ENCODE measurements at regions not wholly inside any gene's neighbourhood (a gene's known extent, or its start where the extent isn't known, plus 50 kb on each side); places are given as distances from the start of the nearest gene placed in this dataset.
"Not testable (repeated sequence)": the region's sequence is repeated elsewhere in the genome, so short reads cannot be mapped to it uniquely, and the experiment has no call there.

DNA sequence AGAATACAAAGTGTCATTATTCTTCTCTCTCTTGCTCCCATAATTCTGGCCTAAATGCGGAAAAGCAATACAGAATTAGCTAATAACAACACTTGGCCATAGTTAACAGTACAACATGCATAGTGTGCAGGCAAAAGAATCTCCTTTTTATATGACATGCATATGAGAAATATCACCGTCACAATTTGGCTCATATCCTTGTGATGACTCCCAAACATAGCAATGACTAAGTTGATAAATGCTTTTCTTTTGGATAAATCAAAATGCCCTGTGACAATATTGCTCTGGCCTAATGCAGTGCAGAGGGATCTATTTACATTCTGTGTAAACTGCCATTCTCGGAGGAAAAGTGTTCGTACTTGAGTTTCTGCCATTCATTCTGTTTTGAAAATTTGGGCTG is 121.9 kb upstream of the GHR start:
- H3K9ac ChIP-seq (ENCODE audit: low read depth, low read length): no peak overlapping the region
- H3K27me3 ChIP-seq (ENCODE audit: control insufficient read depth, insufficient read depth, low read length): no peaks in the 10 kb centered on the region
- no peaks in the 10 kb centered on the region for H3K4me1 ChIP-seq (ENCODE audit: control insufficient read depth, insufficient read depth, low read length)
- no peak overlapping the region for H3K4me3 ChIP-seq (ENCODE audit: low read depth, low read length)
- no peaks in the 10 kb centered on the region for H3K36me3 ChIP-seq (ENCODE audit: control insufficient read depth, insufficient read depth, low read length)
- H3K9me3 ChIP-seq (ENCODE audit: control insufficient read depth, insufficient read depth, low read length): no peaks in the 10 kb centered on the region

DNA sequence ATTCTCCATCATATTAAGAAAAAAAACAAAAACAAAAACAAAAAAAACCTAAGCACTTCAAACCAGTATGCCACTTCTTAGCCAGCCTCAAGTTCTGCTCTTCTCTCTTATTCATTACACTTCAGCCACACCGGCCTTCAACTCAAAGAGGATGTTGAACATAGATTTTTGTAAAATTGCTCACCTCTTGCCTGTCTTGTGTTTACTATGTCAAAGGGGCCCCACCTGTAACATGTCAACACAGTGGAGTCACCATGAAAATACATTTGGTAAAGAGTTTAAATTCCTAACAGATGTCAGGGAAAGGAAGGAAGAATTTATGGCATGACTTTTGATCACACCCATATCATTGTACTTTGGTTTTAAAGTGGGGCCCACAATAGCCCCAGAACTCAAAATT is 121.1 kb upstream of the GHR start:
- Histone ChIP-seq H3K4me1 (ENCODE audit: control insufficient read depth, insufficient read depth, low read length) (no peaks in the 10 kb centered on the region), H3K27me3 (ENCODE audit: control insufficient read depth, insufficient read depth, low read length) (no peaks in the 10 kb centered on the region), H3K9ac (ENCODE audit: low read depth, low read length) (no peak overlapping the region), H3K36me3 (ENCODE audit: control insufficient read depth, insufficient read depth, low read length) (no peaks in the 10 kb centered on the region), H3K9me3 (ENCODE audit: control insufficient read depth, insufficient read depth, low read length) (no peaks in the 10 kb centered on the region), H3K4me3 (ENCODE audit: low read depth, low read length) (no peak overlapping the region)

DNA sequence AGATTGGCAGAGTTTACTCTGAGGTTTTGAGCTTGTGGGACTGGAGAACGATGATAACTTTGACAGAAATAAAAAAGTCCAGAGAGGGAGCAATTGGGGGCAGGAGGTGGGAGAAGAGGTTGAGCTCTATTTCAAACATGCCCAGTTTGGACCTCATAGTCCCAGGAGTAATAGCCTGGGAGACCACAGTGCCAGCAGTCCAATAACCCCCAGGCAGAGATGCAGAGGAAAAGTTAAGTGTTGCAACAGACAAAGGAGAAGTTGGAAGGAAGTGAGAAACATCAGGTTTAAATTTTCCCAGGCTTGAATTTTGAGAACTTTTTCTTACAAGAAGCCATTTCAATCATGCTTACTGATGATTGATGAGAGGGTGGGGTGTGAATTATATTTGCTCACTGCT is 117.0 kb upstream of the GHR start:
- Histone ChIP-seq H3K4me3 (ENCODE audit: low read depth, low read length) (no peak overlapping the region), H3K9ac (ENCODE audit: low read depth, low read length) (no peak overlapping the region), H3K36me3 (ENCODE audit: control insufficient read depth, insufficient read depth, low read length) (no peaks in the 10 kb centered on the region), H3K4me1 (ENCODE audit: control insufficient read depth, insufficient read depth, low read length) (no peaks in the 10 kb centered on the region), H3K27me3 (ENCODE audit: control insufficient read depth, insufficient read depth, low read length) (no peaks in the 10 kb centered on the region), H3K9me3 (ENCODE audit: control insufficient read depth, insufficient read depth, low read length) (no peaks in the 10 kb centered on the region)

DNA sequence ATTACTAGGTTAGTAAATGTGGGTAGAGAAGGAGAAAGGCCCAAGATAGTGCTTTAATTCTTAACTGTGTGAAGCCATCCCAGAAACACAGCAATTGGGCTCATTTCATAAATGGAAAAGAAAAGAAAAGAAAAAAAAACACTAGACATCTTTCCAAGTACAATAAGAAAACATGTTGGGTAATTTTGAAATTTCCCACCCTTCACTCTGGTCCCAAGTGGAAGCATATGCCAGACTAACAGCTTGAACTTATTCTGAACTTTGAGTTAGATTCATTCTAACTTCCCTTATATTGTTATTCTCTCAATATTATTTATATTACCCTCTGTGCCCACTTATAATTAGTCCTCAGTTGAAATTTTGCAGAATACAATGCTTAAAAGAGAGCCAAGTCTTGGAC is 113.4 kb upstream of the GHR start:
- no peak overlapping the region for H3K9ac ChIP-seq (ENCODE audit: low read depth, low read length)
- no peak overlapping the region for H3K4me3 ChIP-seq (ENCODE audit: low read depth, low read length)
- no peaks in the 10 kb centered on the region for H3K9me3 ChIP-seq (ENCODE audit: control insufficient read depth, insufficient read depth, low read length)
- no peaks in the 10 kb centered on the region for H3K27me3 ChIP-seq (ENCODE audit: control insufficient read depth, insufficient read depth, low read length)
- no peaks in the 10 kb centered on the region for H3K4me1 ChIP-seq (ENCODE audit: control insufficient read depth, insufficient read depth, low read length)
- no peaks in the 10 kb centered on the region for H3K36me3 ChIP-seq (ENCODE audit: control insufficient read depth, insufficient read depth, low read length)

DNA sequence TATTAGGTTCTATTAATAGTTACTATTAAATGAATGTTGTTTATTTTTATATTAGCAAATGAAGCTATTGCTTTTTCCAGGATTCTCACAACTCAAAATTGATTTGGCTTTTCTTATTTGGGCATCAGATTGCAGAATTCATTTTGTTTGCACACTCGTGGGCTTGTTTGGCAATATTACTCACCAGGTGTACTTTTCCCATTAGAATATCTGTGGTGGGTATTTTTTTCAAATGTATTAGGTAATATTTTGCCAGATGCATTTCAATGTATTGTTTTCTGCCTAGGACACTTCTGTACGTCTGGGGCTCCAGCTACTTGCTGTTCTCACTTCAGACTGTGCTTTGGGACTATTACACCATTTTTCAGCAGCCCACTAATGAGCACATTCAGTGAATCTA is 108.0 kb upstream of the GHR start:
- no peak overlapping the region for H3K9ac ChIP-seq (ENCODE audit: low read depth, low read length)
- H3K27me3 ChIP-seq (ENCODE audit: control insufficient read depth, insufficient read depth, low read length): no peaks in the 10 kb centered on the region
- no peaks in the 10 kb centered on the region for H3K4me1 ChIP-seq (ENCODE audit: control insufficient read depth, insufficient read depth, low read length)
- H3K36me3 ChIP-seq (ENCODE audit: control insufficient read depth, insufficient read depth, low read length): no peaks in the 10 kb centered on the region
- no peak overlapping the region for H3K4me3 ChIP-seq (ENCODE audit: low read depth, low read length)
- H3K9me3 ChIP-seq (ENCODE audit: control insufficient read depth, insufficient read depth, low read length): peaks cover 7% of the 10 kb centered on the region

DNA sequence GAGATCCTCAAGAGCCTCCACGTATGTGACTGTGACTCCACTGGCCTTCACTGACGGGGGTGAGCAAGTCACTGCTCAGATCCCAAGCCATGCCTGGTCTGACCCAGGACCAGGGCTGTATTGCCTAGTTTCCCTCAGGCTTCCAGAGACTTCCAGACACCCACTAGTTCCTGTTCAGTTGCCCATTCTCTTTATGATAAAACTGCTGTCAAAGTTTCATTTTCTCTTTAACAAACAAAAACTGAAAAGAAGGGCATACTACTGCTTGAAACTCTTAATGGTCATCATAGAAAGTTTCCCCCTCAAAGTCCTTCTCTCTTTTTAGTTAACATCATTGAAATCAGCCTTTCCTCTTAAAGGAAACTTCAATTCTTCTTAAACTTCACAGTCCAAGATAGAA is 105.7 kb upstream of the GHR start:
- H3K4me3 ChIP-seq (ENCODE audit: low read depth, low read length): no peak overlapping the region
- peaks cover 7% of the 10 kb centered on the region for H3K9me3 ChIP-seq (ENCODE audit: control insufficient read depth, insufficient read depth, low read length)
- H3K36me3 ChIP-seq (ENCODE audit: control insufficient read depth, insufficient read depth, low read length): no peaks in the 10 kb centered on the region
- no peaks in the 10 kb centered on the region for H3K4me1 ChIP-seq (ENCODE audit: control insufficient read depth, insufficient read depth, low read length)
- H3K9ac ChIP-seq (ENCODE audit: low read depth, low read length): no peak overlapping the region
- no peaks in the 10 kb centered on the region for H3K27me3 ChIP-seq (ENCODE audit: control insufficient read depth, insufficient read depth, low read length)

DNA sequence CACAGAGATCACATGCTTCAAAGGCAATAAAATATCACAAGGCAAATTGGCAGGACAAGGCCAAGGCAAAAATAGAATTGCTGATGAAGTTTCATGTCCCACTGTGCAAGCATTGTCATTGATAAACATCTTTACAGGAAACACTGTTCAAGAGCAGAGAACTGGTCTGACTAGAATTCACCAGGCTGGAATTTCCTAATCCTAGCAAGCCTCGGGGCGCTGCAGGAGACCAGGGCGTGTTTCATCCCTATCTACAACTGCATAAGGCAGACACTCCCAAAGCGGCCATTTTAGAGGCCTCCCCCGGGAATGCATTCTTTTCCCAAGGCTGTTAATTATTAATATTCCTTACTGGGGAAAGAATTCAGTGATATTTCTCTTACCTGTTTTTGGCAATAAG is 103.7 kb upstream of the GHR start:
- H3K9me3 ChIP-seq (ENCODE audit: control insufficient read depth, insufficient read depth, low read length); H3K9ac ChIP-seq (ENCODE audit: low read depth, low read length); H3K4me3 ChIP-seq (ENCODE audit: low read depth, low read length); H3K4me1 ChIP-seq (ENCODE audit: control insufficient read depth, insufficient read depth, low read length); H3K27me3 ChIP-seq (ENCODE audit: control insufficient read depth, insufficient read depth, low read length); H3K36me3 ChIP-seq (ENCODE audit: control insufficient read depth, insufficient read depth, low read length): not testable (repeated sequence)

DNA sequence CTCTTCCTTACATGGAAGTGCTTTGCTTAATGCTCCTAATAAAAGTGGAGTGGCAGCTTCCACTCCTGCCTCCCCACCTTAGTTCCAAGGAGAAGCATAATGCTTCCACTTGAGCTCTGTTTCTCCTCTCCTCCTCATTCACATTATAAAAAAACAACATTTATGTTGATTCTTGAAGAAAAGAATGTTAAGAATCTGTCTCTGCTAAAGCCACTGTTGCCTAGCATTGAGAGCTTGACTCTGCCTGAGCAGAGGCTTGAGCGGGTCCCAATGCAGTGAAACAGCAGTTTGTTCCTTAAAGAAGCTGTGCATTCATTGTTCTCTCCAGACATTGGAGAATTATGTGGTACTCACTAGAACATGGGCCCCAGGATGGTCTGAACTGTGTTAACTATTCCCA is 101.5 kb upstream of the GHR start:
- Histone ChIP-seq H3K4me1 (ENCODE audit: control insufficient read depth, insufficient read depth, low read length) (no peaks in the 10 kb centered on the region), H3K27me3 (ENCODE audit: control insufficient read depth, insufficient read depth, low read length) (no peaks in the 10 kb centered on the region), H3K4me3 (ENCODE audit: low read depth, low read length) (no peak overlapping the region), H3K9me3 (ENCODE audit: control insufficient read depth, insufficient read depth, low read length) (peaks cover 7% of the 10 kb centered on the region), H3K9ac (ENCODE audit: low read depth, low read length) (no peak overlapping the region), H3K36me3 (ENCODE audit: control insufficient read depth, insufficient read depth, low read length) (no peaks in the 10 kb centered on the region)

DNA sequence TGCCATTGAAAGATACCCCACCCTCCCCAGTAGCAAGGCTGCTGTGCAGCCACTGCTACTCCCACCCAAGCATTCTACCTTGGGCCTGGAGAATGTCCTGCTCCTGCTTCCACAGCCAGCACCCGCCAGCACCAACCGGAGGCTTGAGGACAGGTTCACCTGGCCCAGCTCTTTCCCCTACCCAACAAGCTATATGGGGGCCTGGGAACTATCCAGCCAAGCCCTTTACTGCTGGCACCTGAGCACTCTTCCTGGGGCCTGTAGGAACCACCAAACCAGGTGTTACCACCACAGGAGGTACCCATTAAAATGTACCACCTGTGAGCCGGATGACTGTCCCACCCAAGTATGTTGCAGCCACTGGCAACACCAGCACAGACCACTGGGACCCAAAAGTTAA is 86.1 kb upstream of the GHR start:
- H3K4me1 ChIP-seq (ENCODE audit: control insufficient read depth, insufficient read depth, low read length): no peaks in the 10 kb centered on the region
- no peaks in the 10 kb centered on the region for H3K9me3 ChIP-seq (ENCODE audit: control insufficient read depth, insufficient read depth, low read length)
- H3K4me3 ChIP-seq (ENCODE audit: low read depth, low read length): no peak overlapping the region
- no peaks in the 10 kb centered on the region for H3K36me3 ChIP-seq (ENCODE audit: control insufficient read depth, insufficient read depth, low read length)
- no peaks in the 10 kb centered on the region for H3K27me3 ChIP-seq (ENCODE audit: control insufficient read depth, insufficient read depth, low read length)
- H3K9ac ChIP-seq (ENCODE audit: low read depth, low read length): no peak overlapping the region

DNA sequence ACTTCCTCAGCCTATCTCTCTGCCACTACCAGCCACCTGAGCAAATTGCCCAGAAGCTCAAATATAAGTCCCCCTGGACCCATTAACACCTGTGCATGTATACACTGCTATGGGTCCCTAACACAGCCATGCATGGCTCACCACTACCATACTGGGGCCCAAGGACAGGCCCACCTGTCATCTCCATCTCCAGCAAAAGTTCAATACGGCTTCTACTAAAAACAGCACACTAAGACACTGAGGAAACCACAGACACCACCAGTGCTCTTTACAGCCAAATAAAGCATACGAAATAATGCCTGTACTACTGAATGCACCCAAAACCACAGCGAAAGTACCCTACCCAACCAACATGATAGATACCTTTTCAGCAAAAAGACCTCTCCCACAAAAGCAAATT is 85.6 kb upstream of the GHR start:
- Histone ChIP-seq H3K9me3 (ENCODE audit: control insufficient read depth, insufficient read depth, low read length) (no peaks in the 10 kb centered on the region), H3K9ac (ENCODE audit: low read depth, low read length) (no peak overlapping the region), H3K27me3 (ENCODE audit: control insufficient read depth, insufficient read depth, low read length) (no peaks in the 10 kb centered on the region), H3K4me1 (ENCODE audit: control insufficient read depth, insufficient read depth, low read length) (no peaks in the 10 kb centered on the region), H3K36me3 (ENCODE audit: control insufficient read depth, insufficient read depth, low read length) (no peaks in the 10 kb centered on the region), H3K4me3 (ENCODE audit: low read depth, low read length) (no peak overlapping the region)

DNA sequence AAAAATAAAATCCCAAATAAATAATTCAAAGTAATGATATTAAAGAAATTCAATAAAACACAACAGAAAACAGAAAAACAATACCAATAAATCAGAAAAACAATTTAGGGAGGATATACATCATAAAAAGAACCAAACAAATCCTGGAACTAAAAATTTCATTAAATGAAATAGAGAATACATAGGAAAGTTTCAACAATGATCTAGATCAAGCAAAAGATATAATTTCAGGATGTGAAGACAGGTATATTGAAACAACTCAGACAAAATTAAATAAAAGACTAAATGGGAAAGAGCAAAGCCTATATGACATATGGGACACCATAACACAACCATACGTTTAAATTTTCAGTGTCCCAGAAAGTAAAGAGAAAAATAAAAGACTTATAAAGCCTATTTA is 85.1 kb upstream of the GHR start:
- no peak overlapping the region for H3K9ac ChIP-seq (ENCODE audit: low read depth, low read length)
- H3K4me3 ChIP-seq (ENCODE audit: low read depth, low read length): no peak overlapping the region
- H3K27me3 ChIP-seq (ENCODE audit: control insufficient read depth, insufficient read depth, low read length): no peaks in the 10 kb centered on the region
- no peaks in the 10 kb centered on the region for H3K9me3 ChIP-seq (ENCODE audit: control insufficient read depth, insufficient read depth, low read length)
- no peaks in the 10 kb centered on the region for H3K4me1 ChIP-seq (ENCODE audit: control insufficient read depth, insufficient read depth, low read length)
- H3K36me3 ChIP-seq (ENCODE audit: control insufficient read depth, insufficient read depth, low read length): no peaks in the 10 kb centered on the region

DNA sequence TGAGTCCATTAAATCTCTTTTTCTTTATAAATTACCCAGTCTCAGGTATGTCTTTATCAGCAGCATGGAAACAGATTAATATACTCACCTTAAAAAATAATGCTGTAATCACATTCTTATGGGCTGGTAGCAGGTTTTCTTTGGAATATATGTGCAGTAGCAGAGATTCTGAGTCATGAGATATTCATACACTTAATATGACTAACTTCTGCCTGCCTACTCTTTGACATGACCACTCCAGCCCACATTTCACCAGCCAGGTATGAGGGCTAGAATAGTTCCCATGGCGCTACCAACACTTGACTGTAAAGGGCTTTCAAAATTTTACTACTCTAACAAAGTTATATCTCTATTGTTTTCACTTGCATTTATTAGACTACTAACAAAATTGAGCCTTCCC is 74.1 kb upstream of the GHR start:
- H3K9ac ChIP-seq (ENCODE audit: low read depth, low read length): no peak overlapping the region
- no peaks in the 10 kb centered on the region for H3K4me1 ChIP-seq (ENCODE audit: control insufficient read depth, insufficient read depth, low read length)
- H3K36me3 ChIP-seq (ENCODE audit: control insufficient read depth, insufficient read depth, low read length): peaks cover 3% of the 10 kb centered on the region
- peaks cover 3% of the 10 kb centered on the region for H3K9me3 ChIP-seq (ENCODE audit: control insufficient read depth, insufficient read depth, low read length)
- H3K4me3 ChIP-seq (ENCODE audit: low read depth, low read length): no peak overlapping the region
- H3K27me3 ChIP-seq (ENCODE audit: control insufficient read depth, insufficient read depth, low read length): no peaks in the 10 kb centered on the region

DNA sequence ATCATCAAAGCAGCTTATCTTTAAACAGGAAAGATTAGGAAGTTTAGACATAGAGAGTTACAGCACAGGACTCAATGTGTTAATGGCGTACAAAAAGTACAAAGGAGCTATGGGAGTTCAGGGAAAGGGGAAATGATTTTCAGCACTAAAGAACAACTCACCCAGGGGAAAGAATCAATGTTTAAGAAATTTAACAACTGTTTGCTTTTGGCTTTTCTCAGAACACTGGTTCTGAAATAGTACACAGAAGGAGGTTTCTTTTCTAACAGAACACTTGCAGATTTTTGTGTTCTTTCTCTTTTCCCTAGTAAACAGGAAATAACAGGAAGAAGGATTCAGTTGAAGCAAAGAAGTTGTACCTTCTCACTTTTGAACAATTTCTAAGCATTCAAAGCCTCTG is 71.3 kb upstream of the GHR start:
- Histone ChIP-seq H3K27me3 (ENCODE audit: control insufficient read depth, insufficient read depth, low read length) (no peaks in the 10 kb centered on the region), H3K36me3 (ENCODE audit: control insufficient read depth, insufficient read depth, low read length) (peaks cover 3% of the 10 kb centered on the region), H3K4me1 (ENCODE audit: control insufficient read depth, insufficient read depth, low read length) (no peaks in the 10 kb centered on the region), H3K4me3 (ENCODE audit: low read depth, low read length) (no peak overlapping the region), H3K9me3 (ENCODE audit: control insufficient read depth, insufficient read depth, low read length) (peaks cover 3% of the 10 kb centered on the region), H3K9ac (ENCODE audit: low read depth, low read length) (no peak overlapping the region)

Measured in iPS-15b (cell line).